GM23248 (cell line): ENCODE measurements at regions not wholly inside any gene's neighbourhood (a gene's known extent, or its start where the extent isn't known, plus 50 kb on each side); places are given as distances from the start of the nearest gene placed in this dataset.

ENCODE experiments used
- EZH2 ChIP-seq: fragments of 200-600 bp; sonication (generic); IDR thresholded peaks from 2 replicates; pipeline ENCODE4 v1.6.1; 2018; ENCODE audit warnings: antibody characterized with exemption, mild to moderate bottlenecking; ENCODE audit not compliant: insufficient read depth, poor library complexity, severe bottlenecking
- EZH2phosphoT487 ChIP-seq: fragments of 200-600 bp; sonication (generic); IDR thresholded peaks from 2 replicates; pipeline ENCODE4 v1.6.1; 2018; ENCODE audit warnings: antibody characterized with exemption, moderate library complexity, mild to moderate bottlenecking, low read depth; ENCODE audit not compliant: insufficient read depth

GRCh38 chr19:30711826-30712225 lies 339.6 kb downstream of the ZNF536 start:
- no peak for TF ChIP-seq EZH2
- no peak for TF ChIP-seq EZH2phosphoT487
